HG03025 (cell line): ENCODE measurements at regions not wholly inside any gene's neighbourhood (a gene's known extent, or its start where the extent isn't known, plus 50 kb on each side); places are given as distances from the start of the nearest gene placed in this dataset.

Source experiments
- ATAC-seq: cut with Tn5 transposase; IDR thresholded peaks from one replicate; pipeline ENCODE4 v1.9.1; 2021; ENCODE audit warnings: mild to moderate bottlenecking, moderate library complexity; ENCODE audit not compliant: unreplicated experiment, low FRiP score

DNA sequence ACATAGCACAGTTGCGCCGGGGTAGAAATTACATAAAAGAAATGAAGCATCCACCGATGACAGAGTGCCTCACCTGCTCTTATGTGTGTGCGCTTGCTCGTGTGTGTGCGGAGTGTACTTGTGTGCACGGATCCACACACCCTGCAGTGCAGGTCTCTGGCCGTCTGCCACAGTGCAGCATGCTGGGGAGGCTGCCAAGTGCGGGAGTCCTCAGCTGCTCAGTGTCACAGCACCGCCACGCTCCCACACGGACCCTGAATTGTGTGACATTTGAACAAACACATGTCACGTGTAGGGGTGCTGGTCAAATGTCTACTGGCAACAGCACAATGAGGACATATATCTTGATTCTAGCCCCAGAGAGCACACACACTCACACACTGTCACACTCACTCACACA is 243.0 kb upstream of the MYOCD start:
- no peak for ATAC-seq

GRCh38 chr17:12423337-12423736 is 242.4 kb upstream of the MYOCD start:
- ATAC-seq: no peak

DNA sequence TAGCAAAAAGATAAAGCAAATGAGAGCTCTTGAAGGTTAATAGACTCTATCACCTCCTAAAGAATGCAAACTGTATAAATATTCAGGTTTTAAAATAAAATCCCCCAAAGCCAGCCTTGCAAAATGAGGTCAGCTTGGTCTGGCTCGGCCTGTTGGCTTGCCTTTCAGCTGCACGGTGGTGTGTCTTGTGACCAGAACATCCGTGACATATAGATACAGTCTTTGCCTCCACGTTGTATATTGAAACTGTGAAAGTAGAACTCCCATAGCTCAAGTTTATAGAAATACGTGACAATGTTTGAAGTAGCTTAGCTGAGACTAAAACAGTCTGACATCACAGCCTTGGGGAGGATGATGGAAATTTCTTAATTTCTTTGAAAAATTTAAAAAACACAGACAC is 236.6 kb upstream of the MYOCD start:
- no peak for ATAC-seq

DNA sequence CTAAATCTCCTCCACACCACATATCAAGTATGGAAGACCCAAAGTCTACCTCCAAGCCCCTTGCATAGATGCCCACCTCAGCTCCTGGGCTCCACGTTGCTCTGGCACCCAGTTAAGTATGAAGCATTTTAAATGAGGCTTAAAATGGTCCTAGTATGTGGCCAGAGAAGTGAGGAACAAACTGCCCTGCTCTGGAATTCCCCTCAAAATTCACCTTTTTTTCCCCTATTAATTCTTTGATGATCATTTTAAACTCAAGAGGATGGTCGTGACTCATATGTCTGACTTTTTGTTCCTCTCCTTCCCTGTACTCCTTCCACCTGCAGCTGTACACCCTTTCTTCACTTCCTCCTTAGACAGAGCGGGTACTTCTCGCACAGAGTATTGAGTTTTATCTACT is 234.5 kb upstream of the MYOCD start:
- ATAC-seq: peak; percentile 86

DNA sequence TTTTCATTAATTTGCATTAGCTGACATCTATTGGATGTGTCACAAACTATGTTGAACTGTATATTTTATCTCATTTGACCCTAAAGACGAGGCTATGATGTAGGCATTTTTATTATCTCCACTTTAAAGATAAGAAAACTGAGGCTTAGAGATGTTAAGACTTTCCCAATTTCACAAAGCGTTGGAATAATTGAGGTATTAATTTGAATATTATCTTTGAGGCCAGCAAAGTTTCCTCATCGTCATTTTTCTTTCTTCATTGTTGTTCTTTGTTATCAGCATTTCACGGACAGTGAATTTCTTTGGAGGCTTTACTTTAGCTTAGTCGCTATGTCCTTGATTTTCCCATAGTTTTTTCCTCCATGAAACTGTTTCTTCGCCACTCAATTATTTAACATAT is 227.5 kb upstream of the MYOCD start:
- ATAC-seq: no peak

- no peak for ATAC-seq
Measured at GRCh38 chr17:12438813-12439586, 226.7 kb upstream of the MYOCD start.

- ATAC-seq: no peak
Measured at GRCh38 chr17:12445331-12445730, 220.4 kb upstream of the MYOCD start.

- ATAC-seq: no peak
Measured at GRCh38 chr17:12457493-12457892, 208.2 kb upstream of the MYOCD start.

DNA sequence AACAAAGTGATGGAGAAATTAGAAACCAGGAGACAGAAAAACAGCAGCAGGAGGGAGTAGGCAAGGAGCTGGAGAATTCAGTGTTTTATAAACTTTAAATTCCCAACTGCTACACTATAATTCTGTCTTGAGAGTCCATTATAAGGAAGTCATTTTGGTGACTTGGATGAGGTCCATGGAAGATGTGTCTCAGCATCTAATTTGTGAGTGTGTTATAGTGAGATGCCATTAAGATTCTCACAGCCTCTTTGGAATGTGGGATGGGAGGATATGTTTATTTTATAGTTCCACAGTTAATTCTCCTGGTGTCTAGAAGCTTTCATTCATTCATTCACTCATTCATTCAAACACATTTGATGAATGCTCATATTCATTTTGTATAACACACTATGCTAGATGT is 206.0 kb upstream of the MYOCD start:
- no peak for ATAC-seq

DNA sequence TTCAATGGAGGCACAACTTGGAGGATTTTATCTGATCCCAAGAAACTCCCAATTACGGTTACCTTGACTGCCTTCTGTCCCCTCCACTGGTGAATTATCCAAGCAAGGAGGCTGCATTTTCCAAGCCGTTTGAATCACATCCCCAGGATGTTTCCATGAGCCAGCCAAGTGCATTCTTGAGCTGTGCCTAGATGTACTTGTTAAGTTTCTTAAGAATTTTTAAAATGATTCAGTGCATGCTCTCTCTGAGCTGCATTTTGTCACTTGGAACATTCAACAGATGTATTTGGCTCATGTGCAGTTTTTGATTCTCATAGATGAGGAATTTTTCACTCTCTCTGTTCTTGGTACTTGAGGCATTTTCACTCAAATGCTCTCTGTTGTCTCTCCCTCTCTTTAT is 202.6 kb upstream of the MYOCD start:
- ATAC-seq: no peak

DNA sequence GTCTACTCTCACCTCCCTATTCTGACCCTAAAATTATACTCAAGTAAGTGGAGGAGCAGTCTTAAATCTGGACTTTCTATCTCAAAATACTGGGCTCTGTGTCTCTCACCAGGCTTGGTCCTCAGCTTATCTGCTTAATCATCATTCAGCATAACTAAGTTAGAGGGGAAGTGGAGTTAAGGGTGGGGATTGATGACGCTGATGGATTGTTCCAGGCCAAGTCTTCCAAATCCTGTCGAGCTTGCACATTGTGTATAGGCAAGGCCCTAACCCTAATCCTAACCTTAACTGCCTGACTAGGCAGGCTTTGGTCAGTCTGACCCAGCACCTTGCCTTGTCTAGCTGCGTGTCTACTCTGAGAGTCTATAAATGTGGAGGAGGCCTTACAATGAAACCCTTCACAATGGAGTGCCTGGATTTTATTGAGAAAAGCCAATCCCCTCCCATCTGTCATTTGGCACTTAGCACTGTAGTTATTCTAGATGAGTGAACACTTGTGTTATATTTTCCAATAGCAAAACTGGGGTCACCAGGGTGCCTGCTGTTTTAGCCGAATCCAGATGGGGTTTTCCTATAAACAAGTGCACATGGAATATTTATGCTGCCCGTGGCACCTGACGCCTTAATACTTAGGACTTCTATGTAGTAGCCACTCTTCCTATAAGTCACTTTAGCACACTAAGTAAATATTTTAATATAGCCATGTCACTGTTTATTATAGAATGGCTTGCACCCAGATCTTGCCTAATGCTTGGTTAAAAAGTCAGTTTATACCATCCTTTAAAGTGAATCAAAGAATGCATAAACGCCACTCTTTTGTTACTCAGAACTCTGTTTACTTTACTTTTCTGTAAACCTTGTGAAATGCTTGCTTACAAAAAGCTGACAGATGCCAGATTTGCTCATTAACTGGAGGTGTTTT is 193.2 kb upstream of the MYOCD start:
- ATAC-seq: no peak

DNA sequence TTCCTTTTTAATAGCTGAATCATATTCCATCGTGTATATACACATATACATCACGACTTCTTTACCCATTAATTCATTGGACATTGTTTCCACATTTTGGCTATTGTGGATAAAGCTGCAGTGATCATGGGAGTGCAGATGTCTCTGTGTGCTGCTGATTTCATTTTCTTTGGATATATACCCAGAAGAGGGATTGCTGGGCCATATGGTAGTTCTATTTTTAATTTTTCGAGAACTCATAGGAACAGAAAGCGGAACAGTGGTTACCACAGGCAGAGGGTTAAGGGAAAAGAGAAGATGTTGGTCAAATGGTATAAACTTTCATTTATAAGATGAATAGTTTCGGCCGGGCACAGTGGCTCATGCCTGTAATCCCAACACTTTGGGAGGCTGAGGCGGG is 187.4 kb upstream of the MYOCD start:
- ATAC-seq: no peak

- ATAC-seq: no peak
Measured at GRCh38 chr17:12485361-12485906, 180.3 kb upstream of the MYOCD start.

GRCh38 chr17:12489325-12489724 is 176.4 kb upstream of the MYOCD start:
- no peak for ATAC-seq

DNA sequence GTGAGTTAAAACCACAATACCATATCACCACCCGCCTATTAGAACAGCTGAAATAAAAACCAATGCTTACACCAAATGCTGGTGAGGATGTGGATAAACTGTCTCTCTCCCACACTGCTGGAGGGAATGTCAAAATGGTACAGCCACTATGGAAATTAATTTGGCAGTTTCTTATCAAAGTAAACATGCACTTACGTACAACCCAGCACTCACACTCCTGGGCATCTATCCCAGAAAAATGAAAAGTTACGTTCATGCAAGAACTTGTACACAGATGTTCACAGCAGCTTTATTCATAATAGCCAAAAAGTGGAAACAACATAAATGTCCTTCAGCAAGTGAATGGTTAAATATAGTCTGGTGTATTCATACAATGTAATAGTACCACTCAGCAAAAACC is 173.2 kb upstream of the MYOCD start:
- no peak for ATAC-seq

DNA sequence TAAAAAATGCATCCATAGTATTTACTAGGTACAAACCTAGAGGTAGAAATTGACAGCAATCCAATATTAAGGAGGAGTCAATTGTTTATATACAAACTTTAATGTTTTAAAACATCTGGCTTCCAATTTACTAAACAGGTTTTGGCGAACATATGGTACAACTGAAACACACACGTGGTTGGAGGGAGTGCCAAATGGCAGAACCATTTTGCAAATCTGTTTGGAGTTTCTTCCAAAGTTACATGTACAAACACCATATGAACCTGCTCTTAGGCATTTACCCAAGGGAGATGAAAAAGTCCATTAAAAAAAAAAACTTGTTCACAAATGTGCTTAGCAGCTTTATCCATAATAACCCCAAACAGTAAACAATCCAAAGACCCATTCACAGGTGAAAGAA is 159.8 kb upstream of the MYOCD start:
- ATAC-seq: no peak

- no peak for ATAC-seq
Measured at GRCh38 chr17:12507026-12507595, 158.6 kb upstream of the MYOCD start.

GRCh38 chr17:12509801-12510200 is 155.9 kb upstream of the MYOCD start:
- no peak for ATAC-seq

- no peak for ATAC-seq
Measured at GRCh38 chr17:12510535-12510934, 155.2 kb upstream of the MYOCD start.

DNA sequence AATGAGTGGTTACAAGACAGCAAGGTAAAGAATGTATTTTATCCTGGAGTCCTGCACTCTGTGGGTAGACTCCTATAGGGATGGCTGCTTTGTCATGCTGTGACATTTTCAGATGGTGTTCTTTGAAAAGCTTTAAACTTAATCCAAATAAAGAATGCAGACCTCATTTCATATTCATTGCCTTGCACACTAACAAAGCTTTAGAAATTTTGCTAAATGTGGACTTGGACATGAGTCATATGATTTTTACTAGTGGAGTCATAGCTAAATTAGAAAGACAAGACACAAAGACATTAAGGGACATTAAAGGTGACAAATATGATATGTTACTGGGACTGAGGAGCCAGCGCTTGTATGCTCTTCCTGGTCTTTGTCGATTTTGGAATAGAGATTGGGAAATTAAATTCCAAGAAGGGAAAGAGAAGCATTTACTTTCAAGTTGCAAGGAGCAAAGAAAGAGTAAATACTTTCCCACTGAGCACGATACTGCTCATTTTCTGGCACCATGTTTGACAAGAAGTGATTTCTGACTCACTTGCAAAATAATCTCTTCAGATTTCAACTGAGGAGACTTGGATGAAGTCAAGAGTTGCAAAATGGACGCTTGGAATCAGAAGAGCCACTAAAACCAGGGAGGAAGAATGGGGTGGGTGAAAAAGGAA is 152.9 kb upstream of the MYOCD start:
- ATAC-seq: no peak

DNA sequence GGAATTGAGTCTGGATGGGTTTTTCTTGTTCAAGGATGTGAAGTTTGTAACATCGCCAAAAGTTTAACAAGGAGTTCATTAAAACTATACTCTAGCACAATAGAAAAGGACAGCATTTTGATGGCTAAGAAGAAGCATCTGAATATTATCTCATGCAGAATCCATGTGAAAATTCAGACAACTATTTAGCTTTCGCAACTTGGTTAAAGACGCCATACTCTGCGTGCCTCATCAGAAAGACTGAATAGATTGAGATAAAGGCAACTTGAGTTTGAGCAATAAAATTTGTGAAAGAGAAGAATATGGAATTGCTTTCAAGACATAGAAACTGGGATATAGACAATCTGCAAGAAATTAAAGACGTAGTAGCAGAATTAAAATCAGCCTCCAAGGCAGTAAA is 151.1 kb upstream of the MYOCD start:
- no peak for ATAC-seq
